ENCODE measurements at regions not wholly inside any gene's neighbourhood (a gene's known extent, or its start where the extent isn't known, plus 50 kb on each side); places are given as distances from the start of the nearest gene placed in this dataset.
"Not testable (repeated sequence)": the region's sequence is repeated elsewhere in the genome, so short reads cannot be mapped to it uniquely, and the experiment has no call there.

DNA sequence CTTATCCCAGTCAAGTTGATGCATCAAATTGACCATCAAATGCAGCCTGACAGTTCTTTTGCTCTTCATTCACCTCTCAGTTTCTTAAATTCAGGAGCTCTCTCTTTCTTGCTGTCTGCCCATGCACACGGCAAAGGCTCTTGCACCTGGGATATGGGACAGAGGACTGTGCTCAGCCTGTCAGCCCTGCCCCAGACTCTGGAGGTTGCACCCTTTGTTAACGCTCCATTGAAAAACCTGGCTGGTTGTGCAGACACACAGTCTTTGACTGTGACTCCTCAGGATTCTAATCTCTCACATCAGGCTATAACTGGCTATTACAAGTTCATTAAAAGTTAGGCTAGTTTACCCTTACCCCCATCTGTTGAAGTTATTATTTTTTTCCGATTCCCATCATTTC, 1032.5 kb downstream of the SOCS6 start:
- no peak for DNase-seq
- Mint-ChIP-seq H3K4me1 (no peaks in the 10 kb centered on the region), H3K27ac (no peak overlapping the region), H3K9me3 (no peaks in the 10 kb centered on the region), H3K4me3 (no peak overlapping the region), H3K27me3 (no peaks in the 10 kb centered on the region), H3K36me3 (no peaks in the 10 kb centered on the region)

DNA sequence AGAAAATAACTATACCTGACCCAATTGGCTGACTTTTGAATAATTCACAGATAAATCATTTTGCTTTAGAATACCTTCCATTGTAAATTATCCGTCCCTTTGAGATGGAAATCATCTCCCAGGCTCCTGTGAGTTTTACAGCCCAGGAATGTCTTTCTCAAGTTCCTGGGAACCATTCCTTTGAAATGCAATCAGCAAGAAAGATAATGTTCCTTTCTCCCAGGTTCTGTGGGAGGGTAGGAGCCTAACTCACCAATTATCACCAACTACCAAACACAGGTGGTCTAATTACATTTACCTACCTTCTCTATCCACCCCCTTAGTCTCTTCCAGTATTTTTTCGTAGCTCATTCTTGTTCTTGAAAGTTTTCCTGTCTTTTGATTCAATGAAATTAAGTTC, 1016.0 kb downstream of the SOCS6 start:
- H3K36me3 Mint-ChIP-seq, result no peaks in the 10 kb centered on the region
- no peak for DNase-seq
- H3K27me3 Mint-ChIP-seq, result no peaks in the 10 kb centered on the region
- H3K4me1 Mint-ChIP-seq, result no peaks in the 10 kb centered on the region
- H3K27ac Mint-ChIP-seq, result no peak overlapping the region
- H3K4me3 Mint-ChIP-seq, result no peak overlapping the region
- no peaks in the 10 kb centered on the region for H3K9me3 Mint-ChIP-seq

GRCh38 chr18:71303743-71304142, 1014.9 kb downstream of the SOCS6 start:
- DNase-seq, H3K36me3 Mint-ChIP-seq, H3K9me3 Mint-ChIP-seq, H3K4me1 Mint-ChIP-seq, H3K4me3 Mint-ChIP-seq, H3K27ac Mint-ChIP-seq, H3K27me3 Mint-ChIP-seq: not testable (repeated sequence)

- no peaks in the 10 kb centered on the region for H3K9me3 Mint-ChIP-seq
- DNase-seq, result no peak
- H3K4me1 Mint-ChIP-seq, result no peaks in the 10 kb centered on the region
- no peak overlapping the region for H3K4me3 Mint-ChIP-seq
- H3K27ac Mint-ChIP-seq, result no peak overlapping the region
- H3K27me3 Mint-ChIP-seq, result no peaks in the 10 kb centered on the region
- H3K36me3 Mint-ChIP-seq, result no peaks in the 10 kb centered on the region
These were observed 1012.8 kb downstream of the SOCS6 start for GRCh38 chr18:71301596-71301995.

DNA sequence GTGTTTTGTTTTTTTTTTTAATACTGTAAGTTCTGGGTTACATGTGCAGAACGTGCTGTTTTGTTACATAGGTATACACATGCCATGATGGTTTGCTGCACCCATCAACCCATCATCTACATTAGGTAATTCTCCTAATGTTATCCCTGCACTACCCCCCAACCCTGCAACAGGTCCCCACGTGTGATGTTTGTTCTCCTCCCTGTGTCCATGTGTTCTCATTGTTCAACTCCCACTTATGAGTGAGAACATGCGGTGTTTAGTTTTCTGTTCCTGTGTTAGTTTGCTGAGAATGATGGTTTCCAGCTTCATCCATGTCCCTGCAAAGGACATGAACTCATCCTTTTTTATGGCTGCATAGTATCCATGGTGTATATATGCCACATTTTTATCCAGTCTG, 1005.4 kb downstream of the SOCS6 start:
- H3K27me3 Mint-ChIP-seq, H3K9me3 Mint-ChIP-seq, H3K4me1 Mint-ChIP-seq, H3K27ac Mint-ChIP-seq, H3K36me3 Mint-ChIP-seq, DNase-seq, H3K4me3 Mint-ChIP-seq: not testable (repeated sequence)

DNA sequence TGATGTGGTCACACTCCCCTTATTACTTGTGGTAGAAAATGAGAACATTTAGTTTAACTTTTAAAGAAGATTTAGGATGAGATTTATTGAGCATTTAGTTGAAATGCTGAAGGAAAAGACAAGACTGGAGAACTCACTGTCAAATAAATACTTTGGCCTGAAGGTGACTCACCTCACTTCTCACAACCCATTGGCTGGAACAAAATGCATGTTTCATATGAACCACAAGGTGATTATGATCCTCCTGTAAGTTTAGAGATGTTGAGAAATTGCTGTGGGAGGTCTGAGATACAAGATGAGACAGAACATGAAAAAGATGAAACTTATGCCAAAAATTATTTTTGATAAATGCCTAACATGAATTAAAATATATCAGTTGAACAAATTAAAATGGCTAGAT, 1004.5 kb downstream of the SOCS6 start:
- no peak overlapping the region for H3K4me3 Mint-ChIP-seq

GRCh38 chr18:71287268-71287667, 998.4 kb downstream of the SOCS6 start:
- no peak overlapping the region for H3K27ac Mint-ChIP-seq
- peaks cover 2% of the 10 kb centered on the region for H3K9me3 Mint-ChIP-seq
- no peaks in the 10 kb centered on the region for H3K36me3 Mint-ChIP-seq
- no peaks in the 10 kb centered on the region for H3K4me1 Mint-ChIP-seq
- DNase-seq, result no peak
- H3K4me3 Mint-ChIP-seq, result no peak overlapping the region
- H3K27me3 Mint-ChIP-seq, result no peaks in the 10 kb centered on the region

More for the DNA sequence above, 1004.5 kb downstream of the SOCS6 start:
- Mint-ChIP-seq H3K27ac (no peak overlapping the region), H3K9me3 (no peaks in the 10 kb centered on the region), H3K27me3 (peaks cover 4% of the 10 kb centered on the region), H3K36me3 (no peaks in the 10 kb centered on the region), H3K4me1 (no peaks in the 10 kb centered on the region)
- no peak for DNase-seq

DNA sequence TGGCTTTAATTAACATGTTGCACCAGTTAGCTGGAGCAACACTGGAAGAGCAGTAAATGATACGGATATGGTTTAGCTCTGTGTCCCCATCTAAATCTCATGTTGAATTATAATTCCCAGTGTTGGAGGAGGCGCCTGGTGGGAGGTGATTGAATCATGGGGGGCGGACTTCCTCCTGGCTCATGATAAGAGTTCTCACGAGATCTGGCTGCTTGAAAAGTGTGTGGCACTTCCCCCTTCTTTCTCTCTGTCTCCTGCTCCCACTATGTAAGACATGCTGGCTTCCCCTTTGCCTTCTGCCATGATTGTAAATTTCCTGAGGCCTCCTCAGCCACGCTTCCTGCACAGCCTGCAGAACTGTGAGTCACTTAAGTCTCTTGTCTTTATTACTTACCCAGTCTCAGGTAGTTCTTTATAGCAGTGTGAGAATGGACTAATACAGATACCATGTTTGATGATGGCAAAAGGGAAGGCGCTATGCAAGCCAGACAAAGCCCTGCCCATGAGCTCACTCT, 963.6 kb downstream of the SOCS6 start:
- DNase-seq, result no peak
- Mint-ChIP-seq H3K9me3 (no peaks in the 10 kb centered on the region), H3K4me1 (no peaks in the 10 kb centered on the region), H3K4me3 (no peak overlapping the region), H3K27ac (no peak overlapping the region), H3K36me3 (no peaks in the 10 kb centered on the region), H3K27me3 (no peaks in the 10 kb centered on the region)

GRCh38 chr18:71250191-71250590, 961.3 kb downstream of the SOCS6 start:
- no peak for DNase-seq
- Mint-ChIP-seq H3K27ac (no peak overlapping the region), H3K4me1 (no peaks in the 10 kb centered on the region), H3K36me3 (no peaks in the 10 kb centered on the region), H3K27me3 (no peaks in the 10 kb centered on the region), H3K9me3 (no peaks in the 10 kb centered on the region), H3K4me3 (no peak overlapping the region)

GRCh38 chr18:71249791-71250190, 960.9 kb downstream of the SOCS6 start:
- DNase-seq, result no peak
- Mint-ChIP-seq H3K9me3 (no peaks in the 10 kb centered on the region), H3K27me3 (no peaks in the 10 kb centered on the region), H3K36me3 (no peaks in the 10 kb centered on the region), H3K4me1 (no peaks in the 10 kb centered on the region), H3K27ac (no peak overlapping the region), H3K4me3 (no peak overlapping the region)

DNA sequence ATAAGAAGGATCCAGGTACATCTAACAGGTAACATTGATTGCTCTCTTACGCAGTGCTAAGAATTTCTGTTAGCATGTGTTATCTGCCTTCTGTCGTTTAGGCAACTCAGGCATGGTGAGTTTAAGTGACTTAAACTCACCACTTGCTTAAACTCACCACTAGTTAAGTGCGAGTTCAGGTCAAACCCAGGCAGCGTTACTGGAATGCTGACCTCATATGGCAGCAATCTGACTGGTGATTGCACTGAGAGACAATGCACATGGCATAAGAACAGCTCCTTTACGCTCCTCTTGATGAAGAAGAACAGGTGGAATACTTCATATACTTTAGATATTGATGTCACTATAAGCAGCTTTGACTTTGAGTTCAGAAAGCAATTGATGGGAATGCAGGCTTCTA, 954.1 kb downstream of the SOCS6 start:
- no peak overlapping the region for H3K27ac Mint-ChIP-seq
- no peaks in the 10 kb centered on the region for H3K36me3 Mint-ChIP-seq
- DNase-seq, result no peak
- H3K4me3 Mint-ChIP-seq, result no peak overlapping the region
- no peaks in the 10 kb centered on the region for H3K27me3 Mint-ChIP-seq
- no peaks in the 10 kb centered on the region for H3K9me3 Mint-ChIP-seq
- H3K4me1 Mint-ChIP-seq, result no peaks in the 10 kb centered on the region

- Mint-ChIP-seq H3K9me3 (no peaks in the 10 kb centered on the region), H3K27ac (no peak overlapping the region), H3K36me3 (no peaks in the 10 kb centered on the region), H3K4me3 (no peak overlapping the region), H3K27me3 (no peaks in the 10 kb centered on the region), H3K4me1 (no peaks in the 10 kb centered on the region)
- no peak for DNase-seq
These were observed 950.3 kb downstream of the SOCS6 start for GRCh38 chr18:71238974-71239624.

DNA sequence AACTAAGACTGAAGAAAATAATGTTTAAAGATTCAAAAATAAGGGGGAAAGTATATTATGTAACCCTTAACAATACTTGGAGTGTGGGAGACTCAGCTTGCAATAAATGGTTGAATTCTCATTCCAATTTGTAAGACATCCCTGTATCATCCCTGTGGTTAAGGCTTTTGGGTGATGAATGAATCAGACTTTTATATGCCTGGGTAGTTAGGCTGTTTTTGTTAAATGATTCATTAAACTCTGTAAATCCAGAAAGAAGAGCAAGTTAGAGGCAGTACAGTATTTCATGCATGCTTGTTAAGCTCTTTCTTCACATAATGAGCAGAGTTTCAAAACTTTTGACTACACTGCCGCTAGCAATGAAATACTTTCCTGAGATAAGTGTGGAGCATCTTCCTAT, 948.8 kb downstream of the SOCS6 start:
- no peak overlapping the region for H3K27ac Mint-ChIP-seq
- H3K9me3 Mint-ChIP-seq, result no peaks in the 10 kb centered on the region
- no peaks in the 10 kb centered on the region for H3K27me3 Mint-ChIP-seq
- H3K4me3 Mint-ChIP-seq, result no peak overlapping the region
- DNase-seq, result no peak
- no peaks in the 10 kb centered on the region for H3K36me3 Mint-ChIP-seq
- no peaks in the 10 kb centered on the region for H3K4me1 Mint-ChIP-seq

- no peak for DNase-seq
- Mint-ChIP-seq H3K27ac (no peak overlapping the region), H3K9me3 (no peaks in the 10 kb centered on the region), H3K4me1 (no peaks in the 10 kb centered on the region), H3K36me3 (no peaks in the 10 kb centered on the region), H3K27me3 (no peaks in the 10 kb centered on the region), H3K4me3 (no peak overlapping the region)
These were observed 944.3 kb downstream of the SOCS6 start for GRCh38 chr18:71233177-71233576.

DNA sequence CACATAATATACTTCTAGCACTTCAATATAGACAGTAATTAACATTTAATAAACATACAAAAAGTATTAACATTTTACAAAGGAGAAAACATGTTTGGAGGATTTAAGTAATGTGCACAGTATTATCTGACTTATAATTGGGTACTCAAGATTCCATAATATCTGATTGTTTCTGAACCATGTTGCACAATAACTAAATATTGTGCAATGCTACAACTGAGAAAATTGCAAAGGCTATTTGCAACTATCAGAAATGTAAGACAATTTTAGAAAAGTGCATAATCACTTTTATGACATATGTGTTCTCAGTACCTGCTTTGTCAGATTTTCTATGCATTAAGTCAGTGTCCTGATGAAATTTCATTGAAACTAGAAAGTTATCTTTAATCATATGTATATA, 934.6 kb downstream of the SOCS6 start:
- no peak for DNase-seq
- Mint-ChIP-seq H3K4me1 (no peaks in the 10 kb centered on the region), H3K27me3 (no peaks in the 10 kb centered on the region), H3K9me3 (no peaks in the 10 kb centered on the region), H3K36me3 (no peaks in the 10 kb centered on the region), H3K27ac (no peak overlapping the region), H3K4me3 (no peak overlapping the region)

- H3K36me3 Mint-ChIP-seq, result no peaks in the 10 kb centered on the region
- no peaks in the 10 kb centered on the region for H3K4me1 Mint-ChIP-seq
- no peak overlapping the region for H3K4me3 Mint-ChIP-seq
- no peak for DNase-seq
- no peak overlapping the region for H3K27ac Mint-ChIP-seq
- no peaks in the 10 kb centered on the region for H3K9me3 Mint-ChIP-seq
- H3K27me3 Mint-ChIP-seq, result no peaks in the 10 kb centered on the region
These were observed 932.6 kb downstream of the SOCS6 start for GRCh38 chr18:71221405-71221804.
